C4-2B (cell line): ENCODE measurements at regions not wholly inside any gene's neighbourhood (a gene's known extent, or its start where the extent isn't known, plus 50 kb on each side); places are given as distances from the start of the nearest gene placed in this dataset.

Source experiments
- CTCF ChIP-seq: fragments of 450-650 bp; conservative IDR thresholded peaks from 2 replicates; pipeline ENCODE4 v1.5.1; 2017; ENCODE audit warnings: mild to moderate bottlenecking
- ZFX ChIP-seq: fragments of 450-650 bp; IDR thresholded peaks from 2 replicates; pipeline ENCODE4 v1.6.1; 2017

GRCh38 chr4:89639395-89639794, 197.6 kb downstream of the SNCA start:
- TF ChIP-seq CTCF (no peak), ZFX (no peak)
